Astrocyte of the hippocampus (primary cell): ENCODE measurements at regions not wholly inside any gene's neighbourhood (a gene's known extent, or its start where the extent isn't known, plus 50 kb on each side); places are given as distances from the start of the nearest gene placed in this dataset.
"Not testable (repeated sequence)": the region's sequence is repeated elsewhere in the genome, so short reads cannot be mapped to it uniquely, and the experiment has no call there.

Experiments used
- DNase-seq: peaks from one replicate; pipeline ENCODE4 v3.0.0; 2011; ENCODE audit warnings: low read depth, low spot score

- DNase-seq = no peak
Measured at GRCh38 chr5:30194595-30194994, 998.9 kb upstream of the CDH6 start.

- DNase-seq = no peak
Measured at GRCh38 chr5:30183795-30184194, 1009.7 kb upstream of the CDH6 start.

GRCh38 chr5:30156156-30156555 is 1037.3 kb upstream of the CDH6 start:
- no peak for DNase-seq

- no peak for DNase-seq
Measured at GRCh38 chr5:30152431-30152830, 1041.1 kb upstream of the CDH6 start.

GRCh38 chr5:30150231-30150630 is 1043.3 kb upstream of the CDH6 start:
- no peak for DNase-seq

- DNase-seq = no peak
Measured at GRCh38 chr5:30149526-30149925, 1044.0 kb upstream of the CDH6 start.

GRCh38 chr5:30147976-30148375 is 1045.5 kb upstream of the CDH6 start:
- no peak for DNase-seq

- not testable (repeated sequence) for DNase-seq
Measured at GRCh38 chr5:30144059-30144458, 1049.4 kb upstream of the CDH6 start.

- no peak for DNase-seq
Measured at GRCh38 chr5:30142432-30142831, 1051.1 kb upstream of the CDH6 start.

GRCh38 chr5:30121043-30121442 is 1072.4 kb upstream of the CDH6 start:
- no peak for DNase-seq

- no peak for DNase-seq
Measured at GRCh38 chr5:30117135-30117534, 1076.4 kb upstream of the CDH6 start.

GRCh38 chr5:30113542-30113941 is 1079.9 kb upstream of the CDH6 start:
- no peak for DNase-seq

GRCh38 chr5:30112867-30113266 is 1080.6 kb upstream of the CDH6 start:
- DNase-seq = no peak

GRCh38 chr5:30108051-30108450 is 1085.4 kb upstream of the CDH6 start:
- DNase-seq = no peak

GRCh38 chr5:30106596-30106995 is 1086.9 kb upstream of the CDH6 start:
- DNase-seq = no peak

GRCh38 chr5:30104872-30105596 is 1088.5 kb upstream of the CDH6 start:
- DNase-seq = no peak

- no peak for DNase-seq
Measured at GRCh38 chr5:30103452-30104202, 1089.9 kb upstream of the CDH6 start.

- peak; percentile 11 for DNase-seq
Measured at GRCh38 chr5:30103052-30103451, 1090.4 kb upstream of the CDH6 start.

- DNase-seq = no peak
Measured at GRCh38 chr5:30102185-30102584, 1091.3 kb upstream of the CDH6 start.

- DNase-seq = no peak
Measured at GRCh38 chr5:30100929-30101328, 1092.6 kb upstream of the CDH6 start.

GRCh38 chr5:30100148-30100713 is 1093.3 kb upstream of the CDH6 start:
- no peak for DNase-seq

- peak; percentile 28 for DNase-seq
Measured at GRCh38 chr5:30099634-30100033, 1093.9 kb upstream of the CDH6 start.

- no peak for DNase-seq
Measured at GRCh38 chr5:30098940-30099339, 1094.5 kb upstream of the CDH6 start.
